Hepatocyte (in vitro differentiated cells): ENCODE measurements at regions not wholly inside any gene's neighbourhood (a gene's known extent, or its start where the extent isn't known, plus 50 kb on each side); places are given as distances from the start of the nearest gene placed in this dataset.

Source experiments
- DNase-seq: peaks from one replicate; pipeline ENCODE4 v3.0.0-alpha.2; 2016; ENCODE audit warnings: low spot score
- H2AFZ ChIP-seq: fragments of 200-600 bp; sonication (generic); 2 replicates; pipeline ENCODE4 v1.6.0; 2016; ENCODE audit warnings: antibody characterized with exemption, mild to moderate bottlenecking
- H3K27ac ChIP-seq: fragments of 200-600 bp; sonication (generic); 2 replicates; pipeline ENCODE4 v1.5.1; 2016; ENCODE audit warnings: mild to moderate bottlenecking
- H3K27me3 ChIP-seq: fragments of 200-600 bp; sonication (generic); 2 replicates; pipeline ENCODE4 v1.6.1; 2016
- H3K36me3 ChIP-seq: fragments of 200-600 bp; sonication (generic); replicated peaks from 2 replicates; pipeline ENCODE4 v1.5.1; 2016; ENCODE audit warnings: low read depth; ENCODE audit not compliant: insufficient read depth
- H3K4me1 ChIP-seq: fragments of 200-600 bp; sonication (generic); 2 replicates; pipeline ENCODE4 v1.5.1; 2016; ENCODE audit warnings: mild to moderate bottlenecking, moderate library complexity; ENCODE audit not compliant: insufficient read depth
- H3K4me2 ChIP-seq: fragments of 200-600 bp; sonication (generic); 2 replicates; pipeline ENCODE4 v1.6.0; 2016
- H3K4me3 ChIP-seq: fragments of 200-600 bp; sonication (generic); 2 replicates; pipeline ENCODE4 v1.5.1; 2016; ENCODE audit warnings: mild to moderate bottlenecking
- H3K79me2 ChIP-seq: fragments of 200-600 bp; sonication (generic); 2 replicates; pipeline ENCODE4 v1.6.0; 2017; ENCODE audit warnings: mild to moderate bottlenecking
- H3K9me2 ChIP-seq: fragments of 200-600 bp; sonication (generic); replicated peaks from 2 replicates; pipeline ENCODE4 v1.6.0; 2017; ENCODE audit warnings: mild to moderate bottlenecking; ENCODE audit not compliant: insufficient read depth
- H3K9me3 ChIP-seq: fragments of 200-600 bp; sonication (generic); 2 replicates; pipeline ENCODE4 v1.5.1; 2016; ENCODE audit warnings: low read depth, mild to moderate bottlenecking
- H4K20me1 ChIP-seq: fragments of 200-600 bp; sonication (generic); 2 replicates; pipeline ENCODE4 v1.6.0; 2016; ENCODE audit warnings: mild to moderate bottlenecking; ENCODE audit not compliant: insufficient read depth, poor library complexity, severe bottlenecking
- CTCF ChIP-seq: fragments of 200-600 bp; sonication (generic); IDR thresholded peaks from 2 replicates; pipeline ENCODE4 v1.5.1; 2016; ENCODE audit warnings: antibody characterized with exemption, mild to moderate bottlenecking; ENCODE audit not compliant: poor library complexity
- EZH2 ChIP-seq: fragments of 200-600 bp; sonication (generic); IDR thresholded peaks from 2 replicates; pipeline ENCODE4 v1.6.1; 2016; ENCODE audit warnings: antibody characterized with exemption, mild to moderate bottlenecking, borderline replicate concordance
- EZH2phosphoT487 ChIP-seq: fragments of 200-600 bp; sonication (generic); IDR thresholded peaks from one replicate; pipeline ENCODE4 v1.6.1; 2018; ENCODE audit warnings: antibody characterized with exemption, mild to moderate bottlenecking, low read depth, moderate library complexity; ENCODE audit not compliant: unreplicated experiment, severe bottlenecking
- WGBS: methylation state at CpG from one replicate; pipeline ENCODE4 v1.1.6; 2016; ENCODE audit warnings: low lambda C conversion rate; ENCODE audit errors: missing lambda C conversion rate; 5-methylcytosine and 5-hydroxymethylcytosine counted together

- no peaks in the 10 kb centered on the region for H3K9me3 ChIP-seq
- TF ChIP-seq EZH2 (no peak), EZH2phosphoT487 (no peak), CTCF (no peak)
- no peaks in the 10 kb centered on the region for H3K9me2 ChIP-seq
- DNase-seq = no peak
- H3K27ac ChIP-seq = no peak overlapping the region
- no peak overlapping the region for H3K4me3 ChIP-seq
- no peaks in the 10 kb centered on the region for H4K20me1 ChIP-seq
- no peak overlapping the region for H2AFZ ChIP-seq
- no peaks in the 10 kb centered on the region for H3K4me1 ChIP-seq
- H3K36me3 ChIP-seq = no peaks in the 10 kb centered on the region
- H3K27me3 ChIP-seq = no peaks in the 10 kb centered on the region
- WGBS = 86% methylated on average over 3 of the region's 3 CpGs
- H3K79me2 ChIP-seq = no peaks in the 10 kb centered on the region
- H3K4me2 ChIP-seq = no peak overlapping the region
Measured at GRCh38 chr10:117784776-117785175, 242.2 kb downstream of the EMX2 start.

DNA sequence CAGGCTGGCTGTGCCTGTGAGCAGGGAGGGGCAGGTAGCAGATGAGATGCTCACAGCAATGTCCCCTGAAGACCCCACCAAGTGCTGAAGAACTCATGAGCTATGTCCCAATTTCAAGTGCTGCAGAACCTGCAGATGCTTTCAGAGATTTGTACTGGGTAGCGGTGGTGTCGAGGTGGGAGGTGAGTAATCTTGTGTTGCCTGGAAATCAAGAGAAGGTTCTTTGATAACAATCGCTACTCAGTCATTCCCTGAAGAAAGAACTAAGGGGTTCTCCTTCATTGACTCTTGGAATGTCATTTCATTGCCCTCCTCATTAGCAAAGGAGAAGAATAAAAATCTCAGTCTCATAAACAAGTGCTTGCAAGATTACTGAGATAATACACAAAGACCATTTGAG lies 246.4 kb downstream of the EMX2 start:
- H4K20me1 ChIP-seq = no peaks in the 10 kb centered on the region
- no peaks in the 10 kb centered on the region for H3K79me2 ChIP-seq
- no peaks in the 10 kb centered on the region for H3K9me3 ChIP-seq
- H3K27me3 ChIP-seq = no peaks in the 10 kb centered on the region
- no peak overlapping the region for H3K4me2 ChIP-seq
- H3K4me3 ChIP-seq = no peak overlapping the region
- H3K4me1 ChIP-seq = no peaks in the 10 kb centered on the region
- H2AFZ ChIP-seq = no peak overlapping the region
- DNase-seq = no peak
- no peaks in the 10 kb centered on the region for H3K36me3 ChIP-seq
- TF ChIP-seq EZH2phosphoT487 (no peak), CTCF (no peak), EZH2 (no peak)
- H3K27ac ChIP-seq = no peak overlapping the region
- 88% methylated on average over 3 of the region's 3 CpGs for WGBS
- no peaks in the 10 kb centered on the region for H3K9me2 ChIP-seq

GRCh38 chr10:117790179-117790578 lies 247.6 kb downstream of the EMX2 start:
- Histone ChIP-seq H3K4me1 (no peaks in the 10 kb centered on the region), H3K79me2 (no peaks in the 10 kb centered on the region), H3K36me3 (no peaks in the 10 kb centered on the region), H3K9me3 (no peaks in the 10 kb centered on the region), H3K4me3 (no peak overlapping the region), H3K27ac (no peak overlapping the region), H4K20me1 (no peaks in the 10 kb centered on the region), H3K9me2 (no peaks in the 10 kb centered on the region), H3K4me2 (no peak overlapping the region), H3K27me3 (no peaks in the 10 kb centered on the region), H2AFZ (no peak overlapping the region)
- DNase-seq = no peak
- 56% methylated on average over 4 of the region's 4 CpGs for WGBS
- TF ChIP-seq EZH2 (no peak), CTCF (no peak), EZH2phosphoT487 (no peak)

GRCh38 chr10:117790621-117791020 lies 248.1 kb downstream of the EMX2 start:
- Histone ChIP-seq H3K36me3 (no peaks in the 10 kb centered on the region), H3K79me2 (no peaks in the 10 kb centered on the region), H3K27ac (no peak overlapping the region), H3K27me3 (no peaks in the 10 kb centered on the region), H3K9me3 (no peaks in the 10 kb centered on the region), H3K9me2 (no peaks in the 10 kb centered on the region), H3K4me3 (no peak overlapping the region), H3K4me2 (no peak overlapping the region), H3K4me1 (no peaks in the 10 kb centered on the region), H4K20me1 (no peaks in the 10 kb centered on the region), H2AFZ (no peak overlapping the region)
- TF ChIP-seq CTCF = no peak
- TF ChIP-seq EZH2 = no peak
- TF ChIP-seq EZH2phosphoT487 = no peak
- no peak for DNase-seq
- WGBS = 71% methylated on average over 7 of the region's 7 CpGs
